Suprapubic skin (tissue), 4 donors: ENCODE measurements at regions not wholly inside any gene's neighbourhood (a gene's known extent, or its start where the extent isn't known, plus 50 kb on each side); places are given as distances from the start of the nearest gene placed in this dataset.
"Not testable (repeated sequence)": the region's sequence is repeated elsewhere in the genome, so short reads cannot be mapped to it uniquely, and the experiment has no call there.

Experiments
- DNase-seq, 2 donors: peaks; one replicate each; pipeline ENCODE4 v3.0.0-alpha.2; 2019; ENCODE audit warnings: low spot score in 2 of 2
- H3K27ac ChIP-seq: fragments of 200-600 bp; sonication (generic); one replicate; pipeline ENCODE4 v1.5.1; 2019
- H3K27me3 ChIP-seq: fragments of 200-600 bp; sonication (generic); one replicate; pipeline ENCODE4 v1.5.1; 2019
- H3K36me3 ChIP-seq: fragments of 200-600 bp; sonication (generic); one replicate; pipeline ENCODE4 v1.5.1; 2019
- H3K4me1 ChIP-seq: fragments of 200-600 bp; sonication (generic); one replicate; pipeline ENCODE4 v1.5.1; 2019
- H3K4me3 ChIP-seq: fragments of 200-600 bp; sonication (generic); one replicate; pipeline ENCODE4 v1.5.1; 2019; ENCODE audit warnings: mild to moderate bottlenecking
- H3K9me3 ChIP-seq: fragments of 200-600 bp; sonication (generic); one replicate; pipeline ENCODE4 v1.5.1; 2019
- CTCF ChIP-seq, 2 donors: fragments of 200-600 bp in 1 of 2; fragments of 450-650 bp in 1 of 2; sonication (generic) in 1 of 2; IDR thresholded peaks; one replicate each; pipeline ENCODE4 v1.5.1; 2016 to 2019; ENCODE audit warnings: antibody characterized with exemption in 2 of 2, mild to moderate bottlenecking in 1 of 2, moderate library complexity in 1 of 2
- EP300 ChIP-seq: sonication (generic); formaldehyde crosslinking; IDR thresholded peaks from one replicate; pipeline ENCODE4 v1.6.1; 2017; ENCODE audit warnings: antibody characterized with exemption
- POLR2A ChIP-seq, 2 donors: fragments of 450-650 bp; IDR thresholded peaks; one replicate each; pipeline ENCODE4 v1.6.1; 2017; ENCODE audit warnings: antibody characterized with exemption in 2 of 2, mild to moderate bottlenecking in 2 of 2, moderate library complexity in 2 of 2
- POLR2AphosphoS5 ChIP-seq, 3 donors: sonication (generic); formaldehyde crosslinking; IDR thresholded peaks; one replicate each; pipeline ENCODE4 v1.6.1; 2017; ENCODE audit warnings: antibody characterized with exemption in 3 of 3
- WGBS: methylation state at CpG from one replicate; pipeline ENCODE4 v1.1.5; 2018; 5-methylcytosine and 5-hydroxymethylcytosine counted together

GRCh38 chr5:94057655-94058054, 316.3 kb upstream of the POU5F2 start:
- Histone ChIP-seq H3K4me1 (no peaks in the 10 kb centered on the region), H3K36me3 (no peaks in the 10 kb centered on the region), H3K9me3 (no peaks in the 10 kb centered on the region), H3K4me3 (no peak overlapping the region), H3K27me3 (no peaks in the 10 kb centered on the region), H3K27ac (no peak overlapping the region)
- WGBS = 83% methylated on average over 2 of the region's 2 CpGs
- DNase-seq = no peak
- no peak for TF ChIP-seq CTCF (IDR thresholded peaks at IDR 0.05)
- no peak for TF ChIP-seq POLR2A (IDR thresholded peaks at IDR 0.05)
- TF ChIP-seq EP300 = no peak
- no peak for TF ChIP-seq POLR2AphosphoS5 (IDR thresholded peaks at IDR 0.05)

- H3K9me3 ChIP-seq = no peaks in the 10 kb centered on the region
- no peaks in the 10 kb centered on the region for H3K4me1 ChIP-seq
- H3K27me3 ChIP-seq = no peaks in the 10 kb centered on the region
- no peak overlapping the region for H3K27ac ChIP-seq
- TF ChIP-seq POLR2A (IDR thresholded peaks at IDR 0.05) (no peak), POLR2AphosphoS5 (IDR thresholded peaks at IDR 0.05) (no peak), EP300 (no peak), CTCF (IDR thresholded peaks at IDR 0.05) (no peak)
- no peak overlapping the region for H3K4me3 ChIP-seq
- peaks cover 1% of the 10 kb centered on the region for H3K36me3 ChIP-seq
- WGBS = 67% methylated on average over 1 of the region's 1 CpG
- DNase-seq = no peak
These were observed 315.8 kb upstream of the POU5F2 start for GRCh38 chr5:94057217-94057616.

- not testable (repeated sequence) for H3K4me3 ChIP-seq, H3K27me3 ChIP-seq, DNase-seq, H3K4me1 ChIP-seq, H3K27ac ChIP-seq, H3K9me3 ChIP-seq
- 98% methylated on average over 10 of the region's 10 CpGs for WGBS
- H3K36me3 ChIP-seq = peaks cover 16% of the 10 kb centered on the region
These were observed 308.0 kb upstream of the POU5F2 start for GRCh38 chr5:94049307-94049922.

- no peak for TF ChIP-seq CTCF (IDR thresholded peaks at IDR 0.05)
- no peak for TF ChIP-seq POLR2AphosphoS5 (IDR thresholded peaks at IDR 0.05)
- no peak for TF ChIP-seq EP300
- TF ChIP-seq POLR2A (IDR thresholded peaks at IDR 0.05) = no peak
- no peaks in the 10 kb centered on the region for H3K9me3 ChIP-seq
- no peak overlapping the region for H3K27ac ChIP-seq
- WGBS = 95% methylated on average over 6 of the region's 6 CpGs
- no peaks in the 10 kb centered on the region for H3K27me3 ChIP-seq
- no peaks in the 10 kb centered on the region for H3K4me1 ChIP-seq
- H3K36me3 ChIP-seq = peaks cover 15% of the 10 kb centered on the region
- DNase-seq = no peak
- H3K4me3 ChIP-seq = no peak overlapping the region
These were observed 304.7 kb upstream of the POU5F2 start for GRCh38 chr5:94045839-94046782.

- Histone ChIP-seq H3K4me3 (no peak overlapping the region), H3K4me1 (no peaks in the 10 kb centered on the region), H3K36me3 (peaks cover 11% of the 10 kb centered on the region), H3K27me3 (no peaks in the 10 kb centered on the region), H3K27ac (no peak overlapping the region), H3K9me3 (no peaks in the 10 kb centered on the region)
- TF ChIP-seq POLR2A (IDR thresholded peaks at IDR 0.05) (no peak), EP300 (no peak), POLR2AphosphoS5 (IDR thresholded peaks at IDR 0.05) (no peak), CTCF (IDR thresholded peaks at IDR 0.05) (no peak)
- DNase-seq = no peak
These were observed 301.9 kb upstream of the POU5F2 start for GRCh38 chr5:94043311-94043710.
